Panc1 (cell line): ENCODE measurements at regions not wholly inside any gene's neighbourhood (a gene's known extent, or its start where the extent isn't known, plus 50 kb on each side); places are given as distances from the start of the nearest gene placed in this dataset.
A peak's percentile ranks its signal among the peaks of the same experiment; 100 is the strongest.

ENCODE experiments used
- ATAC-seq: fragments of 200-7000 bp; cut with Tn5 transposase; 2 replicates; pipeline ENCODE4 v1.9.1; 2020; ENCODE audit warnings: mild to moderate bottlenecking, moderate library complexity
- BruUV-seq: library from RNA; stranded (reverse); fragments of 400-500 nt; replicated peaks from 2 replicates; lab custom pipeline; 2021; lab: Mats Ljungman, UMichigan
- CTCF ChIA-PET: fragments of 300-600 bp; sonication (Branson Sonifier 250); formaldehyde crosslinking; loops from one replicate; lab custom pipeline; 2022; ENCODE audit warnings: antibody characterized with exemption; lab: Charles Lee
- POLR2A ChIA-PET: fragments of 300-600 bp; sonication (Branson Sonifier 250); formaldehyde crosslinking; loops from one replicate; lab custom pipeline; 2022; ENCODE audit warnings: antibody characterized with exemption; lab: Charles Lee
- DNase-seq: peaks from one replicate; pipeline ENCODE4 v3.0.0-alpha.2; 2010; ENCODE audit warnings: low read depth, low spot score
- H3K27ac ChIP-seq: 2 replicates; pipeline ENCODE4 v1.5.1; 2011; ENCODE audit warnings: mild to moderate bottlenecking, low read length, inconsistent platforms
- H3K27me3 ChIP-seq: fragments of 200-500 bp; sonication (Bioruptor generic); 2 replicates; pipeline ENCODE4 v1.6.0; 2014; ENCODE audit warnings: low read length, inconsistent platforms; ENCODE audit not compliant: control insufficient read depth, insufficient read depth
- H3K36me3 ChIP-seq: fragments of 200-500 bp; sonication (Bioruptor generic); 2 replicates; pipeline ENCODE4 v1.5.1; 2014; ENCODE audit warnings: inconsistent platforms, mild to moderate bottlenecking, low read length, moderate library complexity; ENCODE audit not compliant: control insufficient read depth, insufficient read depth
- H3K4me1 ChIP-seq: 2 replicates; pipeline ENCODE4 v1.5.1; 2011; ENCODE audit warnings: inconsistent platforms, mild to moderate bottlenecking, low read length, moderate library complexity; ENCODE audit not compliant: control insufficient read depth, insufficient read depth
- H3K4me3 ChIP-seq, 2 experiments: 2 replicates each; pipeline ENCODE4 v1.5.1; 2011 to 2012; ENCODE audit warnings: low read depth in 2 of 2, low read length in 2 of 2, mild to moderate bottlenecking in 2 of 2, inconsistent platforms in 1 of 2, moderate library complexity in 1 of 2
- H3K9me3 ChIP-seq: fragments of 200-500 bp; sonication (Bioruptor generic); 2 replicates; pipeline ENCODE4 v1.5.1; 2014; ENCODE audit warnings: low read depth, mild to moderate bottlenecking, inconsistent platforms, low read length, moderate library complexity; ENCODE audit not compliant: control insufficient read depth, insufficient read depth
- POLR2AphosphoS5 ChIP-seq: IDR thresholded peaks from 2 replicates; pipeline ENCODE4 v1.6.1; 2012; ENCODE audit warnings: mild to moderate bottlenecking, low read depth, low read length, moderate library complexity
- SIN3A ChIP-seq: IDR thresholded peaks from 2 replicates; pipeline ENCODE4 v1.6.1; 2012; ENCODE audit warnings: low read depth, mild to moderate bottlenecking, low read length, moderate library complexity, borderline replicate concordance; ENCODE audit not compliant: insufficient read depth
- TCF7L2 ChIP-seq: IDR thresholded peaks from 2 replicates; pipeline ENCODE4 v1.6.1; 2011; ENCODE audit warnings: mild to moderate bottlenecking, low read depth, low read length, inconsistent platforms
- in situ Hi-C: cut with HindIII; loops from 2 replicates; pipeline ENCODE4 v1.10.0; 2016; ENCODE audit warnings: low sequenced_read_pairs, low pct_unique_long_range_greater_than_20kb
- intact Hi-C: fragments of 100-400 bp; cut with micrococcal nuclease; formaldehyde crosslinking; loops from one replicate; pipeline ENCODE4 v1.10.0; 2022; ENCODE audit not compliant: unreplicated experiment
- TF ChIP-seq, protein P1 (sequence below): fragments of 450-650 bp; IDR thresholded peaks from 2 replicates; pipeline ENCODE4 v1.5.1; 2017; ENCODE audit warnings: mild to moderate bottlenecking
- TF ChIP-seq, protein P2 (sequence below), 2 experiments: IDR thresholded peaks; 2 replicates each; pipeline ENCODE4 v1.6.1; 2011 to 2012; ENCODE audit warnings: low read depth in 2 of 2, control low read depth in 1 of 2, low read length in 1 of 2, mild to moderate bottlenecking in 1 of 2, moderate library complexity in 1 of 2; ENCODE audit not compliant: insufficient read depth in 1 of 2

GRCh38 chr1:95951371-95952102, 717.5 kb downstream of the RWDD3 start:
- DNase-seq (no peak), ATAC-seq (no peak)
- no peaks in the 10 kb centered on the region for H3K9me3 ChIP-seq
- no peak for TF ChIP-seq SIN3A
- TF ChIP-seq POLR2AphosphoS5: no peak
- TF ChIP-seq, protein P1, sequence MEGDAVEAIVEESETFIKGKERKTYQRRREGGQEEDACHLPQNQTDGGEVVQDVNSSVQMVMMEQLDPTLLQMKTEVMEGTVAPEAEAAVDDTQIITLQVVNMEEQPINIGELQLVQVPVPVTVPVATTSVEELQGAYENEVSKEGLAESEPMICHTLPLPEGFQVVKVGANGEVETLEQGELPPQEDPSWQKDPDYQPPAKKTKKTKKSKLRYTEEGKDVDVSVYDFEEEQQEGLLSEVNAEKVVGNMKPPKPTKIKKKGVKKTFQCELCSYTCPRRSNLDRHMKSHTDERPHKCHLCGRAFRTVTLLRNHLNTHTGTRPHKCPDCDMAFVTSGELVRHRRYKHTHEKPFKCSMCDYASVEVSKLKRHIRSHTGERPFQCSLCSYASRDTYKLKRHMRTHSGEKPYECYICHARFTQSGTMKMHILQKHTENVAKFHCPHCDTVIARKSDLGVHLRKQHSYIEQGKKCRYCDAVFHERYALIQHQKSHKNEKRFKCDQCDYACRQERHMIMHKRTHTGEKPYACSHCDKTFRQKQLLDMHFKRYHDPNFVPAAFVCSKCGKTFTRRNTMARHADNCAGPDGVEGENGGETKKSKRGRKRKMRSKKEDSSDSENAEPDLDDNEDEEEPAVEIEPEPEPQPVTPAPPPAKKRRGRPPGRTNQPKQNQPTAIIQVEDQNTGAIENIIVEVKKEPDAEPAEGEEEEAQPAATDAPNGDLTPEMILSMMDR: no peak
- TF ChIP-seq, protein P2, sequence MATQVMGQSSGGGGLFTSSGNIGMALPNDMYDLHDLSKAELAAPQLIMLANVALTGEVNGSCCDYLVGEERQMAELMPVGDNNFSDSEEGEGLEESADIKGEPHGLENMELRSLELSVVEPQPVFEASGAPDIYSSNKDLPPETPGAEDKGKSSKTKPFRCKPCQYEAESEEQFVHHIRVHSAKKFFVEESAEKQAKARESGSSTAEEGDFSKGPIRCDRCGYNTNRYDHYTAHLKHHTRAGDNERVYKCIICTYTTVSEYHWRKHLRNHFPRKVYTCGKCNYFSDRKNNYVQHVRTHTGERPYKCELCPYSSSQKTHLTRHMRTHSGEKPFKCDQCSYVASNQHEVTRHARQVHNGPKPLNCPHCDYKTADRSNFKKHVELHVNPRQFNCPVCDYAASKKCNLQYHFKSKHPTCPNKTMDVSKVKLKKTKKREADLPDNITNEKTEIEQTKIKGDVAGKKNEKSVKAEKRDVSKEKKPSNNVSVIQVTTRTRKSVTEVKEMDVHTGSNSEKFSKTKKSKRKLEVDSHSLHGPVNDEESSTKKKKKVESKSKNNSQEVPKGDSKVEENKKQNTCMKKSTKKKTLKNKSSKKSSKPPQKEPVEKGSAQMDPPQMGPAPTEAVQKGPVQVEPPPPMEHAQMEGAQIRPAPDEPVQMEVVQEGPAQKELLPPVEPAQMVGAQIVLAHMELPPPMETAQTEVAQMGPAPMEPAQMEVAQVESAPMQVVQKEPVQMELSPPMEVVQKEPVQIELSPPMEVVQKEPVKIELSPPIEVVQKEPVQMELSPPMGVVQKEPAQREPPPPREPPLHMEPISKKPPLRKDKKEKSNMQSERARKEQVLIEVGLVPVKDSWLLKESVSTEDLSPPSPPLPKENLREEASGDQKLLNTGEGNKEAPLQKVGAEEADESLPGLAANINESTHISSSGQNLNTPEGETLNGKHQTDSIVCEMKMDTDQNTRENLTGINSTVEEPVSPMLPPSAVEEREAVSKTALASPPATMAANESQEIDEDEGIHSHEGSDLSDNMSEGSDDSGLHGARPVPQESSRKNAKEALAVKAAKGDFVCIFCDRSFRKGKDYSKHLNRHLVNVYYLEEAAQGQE (IDR thresholded peaks at IDR 0.05; ENCODE audit: insufficient read depth in 1 of 2, low read depth in 2 of 2, low read length in 1 of 2): no peak
- no peak for TF ChIP-seq TCF7L2
- ChIA-PET CTCF (no interaction called here), POLR2A (no interaction called here)
- in situ Hi-C loops (no loop called here), intact Hi-C loops (no loop called here)
- H3K4me3 ChIP-seq: no peak overlapping the region
- no peaks in the 10 kb centered on the region for H3K27me3 ChIP-seq
- no TSS peak for BruUV-seq
- no peak overlapping the region for H3K27ac ChIP-seq
- H3K36me3 ChIP-seq: no peaks in the 10 kb centered on the region
- H3K4me1 ChIP-seq: no peaks in the 10 kb centered on the region

DNA sequence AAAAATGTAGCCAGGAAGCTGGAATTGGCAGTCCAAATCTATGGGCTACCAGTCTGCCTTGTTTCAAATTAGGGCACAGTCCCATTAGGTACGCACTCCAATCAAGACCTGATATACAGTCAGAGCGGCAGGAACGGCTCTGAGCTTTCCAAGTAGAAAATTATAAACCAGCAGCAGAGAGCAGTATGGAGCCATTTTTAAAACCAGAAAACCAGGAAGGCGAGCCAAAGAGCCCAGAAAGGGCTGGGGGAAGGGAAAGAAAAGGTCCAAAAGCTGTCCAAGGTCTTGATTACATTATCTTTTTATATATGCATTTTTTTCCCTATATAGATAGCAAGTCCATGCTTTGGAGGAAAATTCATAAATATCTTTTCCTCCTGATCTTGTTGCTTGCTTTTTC, 719.0 kb downstream of the RWDD3 start:
- ATAC-seq: no peak
- POLR2A ChIA-PET: no interaction called here
- in situ Hi-C loops: no loop called here
- BruUV-seq: no TSS peak
- no peak for DNase-seq
- Histone ChIP-seq H3K4me3 (no peak overlapping the region), H3K9me3 (no peaks in the 10 kb centered on the region), H3K4me1 (no peaks in the 10 kb centered on the region), H3K27me3 (no peaks in the 10 kb centered on the region), H3K36me3 (no peaks in the 10 kb centered on the region), H3K27ac (no peak overlapping the region)
- no peak for TF ChIP-seq SIN3A
- TF ChIP-seq, protein P1: peak; percentile 13; the same call in 1 of the 2 replicates
- TF ChIP-seq, protein P2 (IDR thresholded peaks at IDR 0.05; ENCODE audit: insufficient read depth in 1 of 2, low read depth in 2 of 2, low read length in 1 of 2): no peak
- intact Hi-C loops: no loop called here
- CTCF ChIA-PET: no interaction called here
